HEK293 (cell line): ENCODE measurements at regions not wholly inside any gene's neighbourhood (a gene's known extent, or its start where the extent isn't known, plus 50 kb on each side); places are given as distances from the start of the nearest gene placed in this dataset.

Experiments used
- CTCF ChIP-seq: fragments of 450-650 bp; formaldehyde crosslinking; IDR thresholded peaks from 2 replicates; pipeline ENCODE4 v1.5.1; 2016; ENCODE audit warnings: missing biosample characterization, missing genetic modification characterization
- ZBTB7A ChIP-seq: fragments of 450-650 bp; formaldehyde crosslinking; IDR thresholded peaks from 2 replicates; pipeline ENCODE4 v1.5.1; 2016; ENCODE audit warnings: low read depth, missing biosample characterization, missing genetic modification characterization

- TF ChIP-seq ZBTB7A (tag by site-specific recombination) (no peak), CTCF (tag by site-specific recombination) (no peak)
Measured at GRCh38 chr5:114006582-114006981, 355.3 kb upstream of the KCNN2 start.
